CD4-positive, alpha-beta T cell treated with Interleukin-17A for 1 hour (primary cell): ENCODE measurements at regions not wholly inside any gene's neighbourhood (a gene's known extent, or its start where the extent isn't known, plus 50 kb on each side); places are given as distances from the start of the nearest gene placed in this dataset.
A peak's percentile ranks its signal among the peaks of the same experiment; 100 is the strongest.

Experiments used
- DNase-seq: peaks from one replicate; pipeline ENCODE4 v3.0.0-alpha.2; 2020

- DNase-seq, result peak; percentile 14
These were observed 64.5 kb upstream of the STK38L start for GRCh38 chr12:27179400-27180214.

- no peak for DNase-seq
These were observed 63.1 kb upstream of the STK38L start for GRCh38 chr12:27180906-27181505.

- DNase-seq, result no peak
These were observed 60.7 kb upstream of the STK38L start for GRCh38 chr12:27183342-27183741.

- DNase-seq, result peak; percentile 16
These were observed 58.7 kb upstream of the STK38L start for GRCh38 chr12:27185234-27186021.

GRCh38 chr12:27186022-27186839 lies 57.9 kb upstream of the STK38L start:
- no peak for DNase-seq

GRCh38 chr12:27187697-27188096 lies 56.4 kb upstream of the STK38L start:
- no peak for DNase-seq

GRCh38 chr12:27190761-27191160 lies 53.3 kb upstream of the STK38L start:
- DNase-seq, result no peak

- DNase-seq, result no peak
These were observed 52.6 kb upstream of the STK38L start for GRCh38 chr12:27191531-27191930.

- no peak for DNase-seq
These were observed 51.8 kb upstream of the STK38L start for GRCh38 chr12:27192118-27192802.

- no peak for DNase-seq
These were observed 51.0 kb upstream of the STK38L start for GRCh38 chr12:27193106-27193505.

- DNase-seq, result no peak
These were observed 50.1 kb upstream of the STK38L start for GRCh38 chr12:27193854-27194544.
